Jurkat, Clone E6-1 (cell line): ENCODE measurements at regions not wholly inside any gene's neighbourhood (a gene's known extent, or its start where the extent isn't known, plus 50 kb on each side); places are given as distances from the start of the nearest gene placed in this dataset.
"Not testable (repeated sequence)": the region's sequence is repeated elsewhere in the genome, so short reads cannot be mapped to it uniquely, and the experiment has no call there.

Source experiments
- DNase-seq: peaks from one replicate; pipeline ENCODE4 v3.0.0-alpha.2; 2011; ENCODE audit warnings: low read depth, low spot score
- H3K4me3 ChIP-seq: 2 replicates; pipeline ENCODE4 v1.5.1; 2011; ENCODE audit warnings: mild to moderate bottlenecking, low read length, control low read depth, moderate library complexity

- DNase-seq: no peak
- H3K4me3 ChIP-seq: no peak overlapping the region
Observed at GRCh38 chrX:106220177-106220576, 52.1 kb downstream of the PWWP3B start.

GRCh38 chrX:106243376-106243775 lies 75.3 kb downstream of the PWWP3B start:
- no peak for DNase-seq
- no peak overlapping the region for H3K4me3 ChIP-seq

DNA sequence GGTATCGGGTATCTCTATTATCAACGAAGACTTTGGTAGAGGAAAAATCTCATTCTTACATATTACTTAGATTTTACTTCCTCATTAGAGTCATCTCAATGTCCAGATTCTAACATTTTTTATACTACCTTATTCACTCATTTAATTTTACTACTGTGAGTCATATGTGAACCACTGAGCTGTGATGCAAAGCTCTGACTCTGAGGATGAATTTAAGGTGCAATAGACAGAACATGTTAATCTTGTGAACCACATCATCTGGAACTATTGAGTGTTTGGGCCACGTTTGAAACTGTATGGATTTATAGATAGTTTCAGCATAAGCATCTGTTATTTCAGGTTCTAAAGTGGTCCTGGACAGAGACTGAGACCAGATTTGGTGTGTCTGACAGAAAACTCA lies 78.4 kb downstream of the PWWP3B start:
- H3K4me3 ChIP-seq: no peak overlapping the region
- no peak for DNase-seq

DNA sequence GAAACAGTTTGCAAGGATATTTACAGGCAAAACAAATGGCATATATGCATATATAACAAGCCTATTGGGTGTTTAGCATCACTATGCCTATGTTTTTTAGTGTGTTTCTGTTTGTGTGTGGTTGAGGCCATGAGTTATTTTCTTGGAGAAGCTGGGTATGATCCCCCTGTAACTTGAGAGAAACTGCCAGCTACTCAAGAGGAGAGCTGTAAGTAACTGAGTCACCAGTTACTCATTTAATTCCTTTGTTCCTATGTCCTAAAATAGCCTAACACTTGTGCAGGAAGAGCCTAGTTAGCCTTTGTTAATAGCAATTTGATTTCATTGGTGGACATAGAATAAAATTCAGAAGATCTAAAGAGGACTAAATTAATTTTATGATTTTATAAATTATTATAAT lies 79.1 kb downstream of the PWWP3B start:
- no peak overlapping the region for H3K4me3 ChIP-seq
- no peak for DNase-seq

DNA sequence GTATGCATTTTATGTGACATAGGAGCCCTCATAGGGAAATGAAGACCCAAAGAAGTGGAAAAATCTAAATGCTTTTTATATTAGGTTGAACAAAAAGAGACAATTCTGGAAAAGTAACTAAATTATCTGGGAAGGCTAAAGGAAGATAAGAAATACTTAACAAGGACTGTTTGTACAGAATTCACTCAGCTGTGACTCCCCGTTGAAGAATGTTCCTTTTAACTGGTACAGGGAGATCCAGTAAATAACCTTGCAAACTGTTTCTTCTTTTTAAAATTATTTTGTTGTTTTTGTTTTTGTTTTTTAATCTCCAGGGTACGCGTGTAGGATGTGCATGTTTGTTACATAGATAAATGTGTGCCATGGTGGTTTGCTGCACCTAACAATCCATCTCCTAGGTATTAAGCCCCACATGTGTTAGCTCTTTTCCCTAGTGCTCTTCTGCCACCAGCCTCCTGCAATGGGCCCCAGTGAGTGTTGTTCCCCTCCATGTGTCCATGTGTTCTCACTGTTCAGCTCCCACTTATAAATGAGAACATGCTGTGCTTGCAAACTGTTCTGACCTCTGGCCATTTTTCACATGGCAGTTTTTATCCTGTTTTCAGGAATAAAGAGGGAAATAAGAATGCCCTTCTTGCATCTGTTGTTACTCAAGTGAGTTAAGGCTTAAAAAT lies 81.7 kb downstream of the PWWP3B start:
- H3K4me3 ChIP-seq: no peak overlapping the region

GRCh38 chrX:106263817-106264216 lies 95.7 kb downstream of the PWWP3B start:
- no peak overlapping the region for H3K4me3 ChIP-seq
- DNase-seq: no peak

More for the DNA sequence above, 81.7 kb downstream of the PWWP3B start:
- DNase-seq: no peak

DNA sequence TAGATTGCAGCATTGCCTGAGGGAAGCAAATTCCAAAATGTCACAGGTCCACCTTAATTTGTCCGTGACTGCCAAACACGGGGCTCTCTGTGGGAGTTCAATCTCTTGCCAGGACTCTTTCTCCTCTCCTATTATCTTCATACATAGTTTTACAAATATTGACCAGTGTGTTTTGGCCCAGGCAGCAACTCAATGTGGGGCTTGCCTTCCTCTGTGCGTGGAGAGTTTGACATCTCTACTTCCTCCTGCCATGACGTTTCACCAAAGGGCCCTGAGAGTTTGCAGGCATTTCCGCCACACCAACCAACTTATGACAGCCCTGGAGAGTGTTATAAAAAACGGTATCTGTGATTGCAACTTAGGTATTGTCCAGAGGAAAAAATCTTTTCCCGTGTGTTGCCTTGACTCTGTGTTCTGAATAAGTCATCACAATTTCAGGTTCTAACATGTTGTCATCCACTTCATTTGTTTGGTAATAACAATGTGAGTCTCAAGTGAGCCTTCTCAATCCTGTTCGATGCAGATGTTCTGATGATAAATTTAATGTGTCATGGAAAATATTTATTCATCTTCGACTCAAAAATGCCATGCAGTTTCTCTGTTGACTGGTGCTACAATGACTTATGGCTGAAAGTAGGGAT lies 106.0 kb downstream of the PWWP3B start:
- not testable (repeated sequence) for DNase-seq, H3K4me3 ChIP-seq

DNA sequence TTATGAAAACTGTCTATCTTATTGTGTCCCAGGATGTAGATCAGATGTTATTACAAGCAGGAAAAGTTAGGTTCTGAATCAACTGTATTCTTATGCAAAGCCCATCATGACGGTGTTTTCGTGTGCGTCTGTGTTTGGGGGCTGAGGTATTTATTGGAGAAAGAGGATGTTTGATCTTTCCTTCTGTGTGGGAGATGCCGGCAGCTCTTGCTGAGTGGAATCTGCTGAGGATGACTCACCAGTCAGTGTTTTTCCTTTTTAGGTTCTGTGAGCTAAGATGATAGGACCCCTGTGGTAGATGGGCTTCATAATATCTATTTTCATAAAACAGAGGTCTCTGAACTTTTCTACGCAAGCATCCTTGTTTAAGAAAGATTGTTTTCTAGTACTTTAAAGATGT lies 107.1 kb downstream of the PWWP3B start:
- DNase-seq, H3K4me3 ChIP-seq: not testable (repeated sequence)

DNA sequence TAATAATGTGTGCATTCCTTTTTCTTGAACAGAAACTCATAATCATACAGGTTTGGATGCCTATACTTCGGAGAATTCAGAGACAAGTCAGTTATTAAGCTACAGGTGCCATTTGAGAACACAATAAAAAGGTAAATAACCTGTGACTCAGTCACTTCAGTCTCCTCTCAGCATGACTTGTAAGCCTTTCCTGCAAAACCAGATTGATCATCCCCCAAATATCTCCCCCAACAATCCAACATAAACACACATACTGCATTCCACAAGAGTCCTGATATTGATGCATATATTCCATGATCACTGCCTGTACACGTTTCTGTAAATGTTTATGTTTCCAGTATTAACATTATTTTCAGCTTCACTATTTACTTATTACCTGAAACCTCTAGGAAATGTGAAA lies 110.8 kb downstream of the PWWP3B start:
- no peak overlapping the region for H3K4me3 ChIP-seq
- no peak for DNase-seq

DNA sequence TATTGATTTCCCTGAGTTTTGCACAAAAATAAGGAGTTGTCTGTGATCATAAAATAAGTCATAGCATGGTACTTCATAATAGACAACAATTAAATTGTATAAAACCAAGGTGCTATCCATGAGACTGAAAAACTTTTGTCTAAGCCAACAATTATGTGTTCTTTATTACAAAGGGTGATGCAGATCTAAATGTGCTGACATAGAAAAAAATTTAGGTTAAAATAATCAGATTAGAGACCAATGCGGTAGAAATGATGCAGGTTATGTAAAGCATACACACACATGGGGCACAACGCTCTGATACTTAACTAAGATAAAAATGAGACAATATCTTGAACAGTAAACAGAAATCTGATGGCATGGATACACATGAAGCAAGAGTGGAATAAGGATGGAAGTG lies 113.3 kb downstream of the PWWP3B start:
- DNase-seq: no peak
- H3K4me3 ChIP-seq: no peak overlapping the region

- no peak overlapping the region for H3K4me3 ChIP-seq
- no peak for DNase-seq
Observed at GRCh38 chrX:106283841-106284240, 115.7 kb downstream of the PWWP3B start.

- DNase-seq: no peak
- H3K4me3 ChIP-seq: no peak overlapping the region
Observed at GRCh38 chrX:106284431-106285025, 116.4 kb downstream of the PWWP3B start.

GRCh38 chrX:106286053-106286650 lies 118.0 kb downstream of the PWWP3B start:
- DNase-seq: no peak

GRCh38 chrX:106290778-106291177 lies 122.7 kb downstream of the PWWP3B start:
- DNase-seq, H3K4me3 ChIP-seq: not testable (repeated sequence)

More at GRCh38 chrX:106286053-106286650, 118.0 kb downstream of the PWWP3B start:
- H3K4me3 ChIP-seq: no peak overlapping the region

- not testable (repeated sequence) for DNase-seq, H3K4me3 ChIP-seq
Observed at GRCh38 chrX:106291779-106292390, 123.8 kb downstream of the PWWP3B start.

DNA sequence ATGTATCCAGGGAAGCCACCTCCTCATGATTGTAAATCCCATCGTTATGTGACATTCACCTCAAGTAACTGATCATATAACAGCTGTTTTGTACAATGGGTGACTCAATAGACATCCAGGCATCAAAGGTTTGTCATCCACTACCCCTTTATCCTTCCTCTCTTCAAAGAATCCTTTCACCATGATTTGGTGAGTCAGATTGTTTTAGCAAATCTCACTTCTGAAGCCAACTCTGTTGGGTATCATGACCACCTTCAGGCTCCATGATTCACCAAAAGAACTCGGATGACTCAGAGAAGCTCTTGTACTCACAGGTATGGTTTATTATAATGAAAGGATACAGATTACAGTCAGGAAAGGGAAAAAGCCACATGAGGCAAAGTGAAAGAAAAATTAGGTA lies 132.1 kb downstream of the PWWP3B start:
- no peak overlapping the region for H3K4me3 ChIP-seq
- DNase-seq: no peak

- H3K4me3 ChIP-seq: no peak overlapping the region
- no peak for DNase-seq
Observed at GRCh38 chrX:106300656-106301055, 132.6 kb downstream of the PWWP3B start.

DNA sequence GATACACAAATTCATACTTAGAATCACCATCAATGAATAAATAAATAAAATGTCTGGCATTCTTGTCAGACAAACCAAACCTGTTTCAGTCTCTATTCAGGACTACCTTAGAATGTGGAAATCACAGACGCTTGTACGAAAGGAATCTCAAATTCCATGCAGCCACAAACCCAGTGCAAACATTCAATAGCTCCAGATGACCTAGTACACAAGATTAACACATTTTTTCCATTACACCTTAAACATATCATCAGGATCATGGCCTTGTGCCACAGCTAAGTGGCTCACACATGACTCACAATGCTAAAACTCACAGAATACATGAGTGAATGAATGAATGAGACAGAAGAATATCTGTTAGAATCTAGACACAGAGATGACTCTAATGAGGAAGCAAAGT lies 134.2 kb downstream of the PWWP3B start:
- DNase-seq: no peak
- no peak overlapping the region for H3K4me3 ChIP-seq

GRCh38 chrX:106306391-106306947 lies 138.4 kb downstream of the PWWP3B start:
- no peak overlapping the region for H3K4me3 ChIP-seq
- no peak for DNase-seq
